T-helper 9 cell (primary cell): ENCODE measurements at regions not wholly inside any gene's neighbourhood (a gene's known extent, or its start where the extent isn't known, plus 50 kb on each side); places are given as distances from the start of the nearest gene placed in this dataset.

Source experiments
- DNase-seq: peaks from one replicate; pipeline ENCODE4 v3.0.0-alpha.2; 2020

- DNase-seq: no peak
Observed at GRCh38 chr2:212945526-212945925, 205.9 kb downstream of the IKZF2 start.

GRCh38 chr2:212943351-212943750 is 208.1 kb downstream of the IKZF2 start:
- no peak for DNase-seq

- no peak for DNase-seq
Observed at GRCh38 chr2:212941361-212941760, 210.1 kb downstream of the IKZF2 start.

- DNase-seq: no peak
Observed at GRCh38 chr2:212940816-212941215, 210.6 kb downstream of the IKZF2 start.

GRCh38 chr2:212939777-212940531 is 211.5 kb downstream of the IKZF2 start:
- DNase-seq: no peak

GRCh38 chr2:212938144-212938793 is 213.1 kb downstream of the IKZF2 start:
- no peak for DNase-seq

- DNase-seq: no peak
Observed at GRCh38 chr2:212936572-212936971, 214.8 kb downstream of the IKZF2 start.

GRCh38 chr2:212935752-212936151 is 215.7 kb downstream of the IKZF2 start:
- no peak for DNase-seq

- no peak for DNase-seq
Observed at GRCh38 chr2:212931271-212931670, 220.1 kb downstream of the IKZF2 start.

- DNase-seq: no peak
Observed at GRCh38 chr2:212930556-212931260, 220.7 kb downstream of the IKZF2 start.

- no peak for DNase-seq
Observed at GRCh38 chr2:212929971-212930370, 221.4 kb downstream of the IKZF2 start.

GRCh38 chr2:212929116-212929515 is 222.3 kb downstream of the IKZF2 start:
- no peak for DNase-seq

- DNase-seq: no peak
Observed at GRCh38 chr2:212928681-212929080, 222.7 kb downstream of the IKZF2 start.

- DNase-seq: no peak
Observed at GRCh38 chr2:212926940-212927339, 224.5 kb downstream of the IKZF2 start.

GRCh38 chr2:212923393-212923792 is 228.0 kb downstream of the IKZF2 start:
- DNase-seq: no peak

- DNase-seq: no peak
Observed at GRCh38 chr2:212922701-212923100, 228.7 kb downstream of the IKZF2 start.

- DNase-seq: no peak
Observed at GRCh38 chr2:212921711-212922110, 229.7 kb downstream of the IKZF2 start.

GRCh38 chr2:212921061-212921460 is 230.4 kb downstream of the IKZF2 start:
- DNase-seq: no peak

- no peak for DNase-seq
Observed at GRCh38 chr2:212919238-212919637, 232.2 kb downstream of the IKZF2 start.

GRCh38 chr2:212918336-212918735 is 233.1 kb downstream of the IKZF2 start:
- DNase-seq: no peak

GRCh38 chr2:212915121-212915782 is 236.2 kb downstream of the IKZF2 start:
- DNase-seq: no peak

- DNase-seq: no peak
Observed at GRCh38 chr2:212914392-212914791, 237.0 kb downstream of the IKZF2 start.

GRCh38 chr2:212913640-212914306 is 237.6 kb downstream of the IKZF2 start:
- DNase-seq: no peak
